Stomach (tissue), 8 donors: ENCODE measurements at regions not wholly inside any gene's neighbourhood (a gene's known extent, or its start where the extent isn't known, plus 50 kb on each side); places are given as distances from the start of the nearest gene placed in this dataset.

ENCODE experiments used
- DNase-seq, 2 donors: peaks; one replicate each; pipeline versions ENCODE4 v3.0.0 to v3.0.0-alpha.2; 2013 to 2019
- H3K27ac ChIP-seq, 5 donors: fragments of 200-600 bp in 4 of 5; sonication (generic) in 4 of 5; one replicate each; pipeline ENCODE4 v1.5.1; 2013 to 2019; ENCODE audit warnings: mild to moderate bottlenecking in 1 of 5, moderate library complexity in 1 of 5
- H3K27me3 ChIP-seq, 3 donors: fragments of 200-600 bp; sonication (generic); one replicate each; pipeline ENCODE4 v1.5.1; 2017 to 2019; ENCODE audit warnings: mixed run types in 1 of 3
- H3K36me3 ChIP-seq, 4 donors: fragments of 200-600 bp; sonication (generic); 1 replicate in 3 of 4; 2 replicates in 1 of 4; pipeline ENCODE4 v1.5.1; 2016 to 2019
- H3K4me1 ChIP-seq, 4 donors: fragments of 200-600 bp; sonication (generic); one replicate each; pipeline ENCODE4 v1.5.1; 2016 to 2019
- H3K4me3 ChIP-seq, 4 donors: fragments of 200-600 bp; sonication (generic) in 3 of 4; one replicate each; pipeline ENCODE4 v1.5.1; 2016 to 2019; ENCODE audit warnings: mild to moderate bottlenecking in 1 of 4
- H3K9me3 ChIP-seq, 4 donors: fragments of 200-600 bp; sonication (generic); one replicate each; pipeline ENCODE4 v1.5.1; 2016 to 2019
- CTCF ChIP-seq, 7 experiments: fragments of 450-650 bp in 4 of 7; fragments of 200-600 bp in 3 of 7; sonication (generic) in 3 of 7; IDR thresholded peaks; one replicate each; pipeline ENCODE4 v1.5.1; 2016 to 2019; ENCODE audit warnings: antibody characterized with exemption in 7 of 7, control low read depth in 2 of 7, mild to moderate bottlenecking in 1 of 7
- EP300 ChIP-seq: sonication (generic); formaldehyde crosslinking; IDR thresholded peaks from one replicate; pipeline ENCODE4 v1.6.1; 2017; ENCODE audit warnings: antibody characterized with exemption
- POLR2A ChIP-seq, 4 donors: fragments of 450-650 bp; IDR thresholded peaks; one replicate each; pipeline ENCODE4 v1.6.1; 2016; ENCODE audit warnings: antibody characterized with exemption in 4 of 4, control low read depth in 2 of 4, mild to moderate bottlenecking in 1 of 4, moderate library complexity in 1 of 4
- POLR2AphosphoS5 ChIP-seq, 3 donors: sonication (generic); formaldehyde crosslinking; IDR thresholded peaks; one replicate each; pipeline ENCODE4 v1.6.1; 2016; ENCODE audit warnings: antibody characterized with exemption in 3 of 3
- WGBS, 5 donors: extraction: QIAGEN DNeasy Blood & Tissue Kit in 3 of 5; methylation state at CpG; one replicate each; pipeline versions ENCODE4 v1.1.5 to v1.1.7; 2013 to 2018; 5-methylcytosine and 5-hydroxymethylcytosine counted together
- intact Hi-C: fragments of 100-400 bp; cut with DNase I; formaldehyde crosslinking; loops from one replicate; pipeline ENCODE4 v1.15.1; 2023; ENCODE audit warnings: low total_unique reads
- donor health status: healthy with polysubstance abuse.
- donor health status: Bipolar disorder and iron deficiency.
- donor health status: healthy.

- 68 to 74% (median 69%) methylated on average over 6 of the region's 6 CpGs for WGBS, 5 donors
- TF ChIP-seq CTCF (IDR thresholded peaks at IDR 0.05) (no peak), POLR2AphosphoS5 (IDR thresholded peaks at IDR 0.05) (no peak), EP300 (no peak), POLR2A (IDR thresholded peaks at IDR 0.05) (no peak)
- Histone ChIP-seq H3K4me1 (no peaks in the 10 kb centered on the region), H3K36me3 (no peaks in the 10 kb centered on the region), H3K9me3 (no peaks in the 10 kb centered on the region), H3K4me3 (no peak overlapping the region), H3K27me3 (peaks cover 0 to 66% (median 0%) of the 10 kb centered on the region in 3 donors), H3K27ac (no peak overlapping the region)
- intact Hi-C loops: no loop called here
- DNase-seq: no peak
Observed at GRCh38 chr3:10599017-10599416, 93.6 kb upstream of the ATP2B2 start.

GRCh38 chr3:10599444-10599843 is 94.1 kb upstream of the ATP2B2 start:
- intact Hi-C loops: no loop called here
- WGBS, 5 donors: 50 to 70% (median 63%) methylated on average over 9 of the region's 9 CpGs
- Histone ChIP-seq H3K36me3 (no peaks in the 10 kb centered on the region), H3K4me3 (no peak overlapping the region), H3K27ac (no peak overlapping the region), H3K9me3 (no peaks in the 10 kb centered on the region), H3K4me1 (no peaks in the 10 kb centered on the region), H3K27me3 (peaks cover 0 to 66% (median 0%) of the 10 kb centered on the region in 3 donors)
- no peak for TF ChIP-seq EP300
- TF ChIP-seq CTCF (IDR thresholded peaks at IDR 0.05): no peak
- no peak for TF ChIP-seq POLR2A (IDR thresholded peaks at IDR 0.05)
- no peak for TF ChIP-seq POLR2AphosphoS5 (IDR thresholded peaks at IDR 0.05)
- no peak for DNase-seq

GRCh38 chr3:10600296-10600714 is 94.9 kb upstream of the ATP2B2 start:
- no peak for TF ChIP-seq POLR2A (IDR thresholded peaks at IDR 0.05)
- no peak for TF ChIP-seq CTCF (IDR thresholded peaks at IDR 0.05)
- no peak for TF ChIP-seq POLR2AphosphoS5 (IDR thresholded peaks at IDR 0.05)
- TF ChIP-seq EP300: no peak
- Histone ChIP-seq H3K27ac (no peak overlapping the region), H3K4me3 (no peak overlapping the region), H3K27me3 (peaks cover 0 to 67% (median 2%) of the 10 kb centered on the region in 3 donors), H3K4me1 (no peaks in the 10 kb centered on the region), H3K36me3 (no peaks in the 10 kb centered on the region), H3K9me3 (no peaks in the 10 kb centered on the region)
- 29 to 43% (median 33%) methylated on average over 8 of the region's 8 CpGs for WGBS, 5 donors
- peak in 1 of 2 donors; percentile 56 for DNase-seq
- intact Hi-C loops: no loop called here

- Histone ChIP-seq H3K27ac (no peak overlapping the region), H3K27me3 (peaks cover 0 to 69% (median 4%) of the 10 kb centered on the region in 3 donors), H3K36me3 (no peaks in the 10 kb centered on the region), H3K4me1 (no peaks in the 10 kb centered on the region), H3K9me3 (no peaks in the 10 kb centered on the region), H3K4me3 (no peak overlapping the region)
- WGBS, 5 donors: 74 to 82% (median 76%) methylated on average over 4 to 5 of the region's 5 CpGs
- intact Hi-C loops: no loop called here
- TF ChIP-seq POLR2A (IDR thresholded peaks at IDR 0.05) (no peak), POLR2AphosphoS5 (IDR thresholded peaks at IDR 0.05) (no peak), EP300 (no peak), CTCF (IDR thresholded peaks at IDR 0.05) (no peak)
- no peak for DNase-seq
Observed at GRCh38 chr3:10600726-10601125, 95.3 kb upstream of the ATP2B2 start.
